NCI-H2227 treated with DMSO at 0.1 percent for 48 hours (cell line): ENCODE measurements at regions not wholly inside any gene's neighbourhood (a gene's known extent, or its start where the extent isn't known, plus 50 kb on each side); places are given as distances from the start of the nearest gene placed in this dataset.
"Not testable (repeated sequence)": the region's sequence is repeated elsewhere in the genome, so short reads cannot be mapped to it uniquely, and the experiment has no call there.

Experiments
- DNase-seq: peaks from one replicate; lab custom pipeline; 2025; lab: John Stamatoyannopoulos, UW

DNA sequence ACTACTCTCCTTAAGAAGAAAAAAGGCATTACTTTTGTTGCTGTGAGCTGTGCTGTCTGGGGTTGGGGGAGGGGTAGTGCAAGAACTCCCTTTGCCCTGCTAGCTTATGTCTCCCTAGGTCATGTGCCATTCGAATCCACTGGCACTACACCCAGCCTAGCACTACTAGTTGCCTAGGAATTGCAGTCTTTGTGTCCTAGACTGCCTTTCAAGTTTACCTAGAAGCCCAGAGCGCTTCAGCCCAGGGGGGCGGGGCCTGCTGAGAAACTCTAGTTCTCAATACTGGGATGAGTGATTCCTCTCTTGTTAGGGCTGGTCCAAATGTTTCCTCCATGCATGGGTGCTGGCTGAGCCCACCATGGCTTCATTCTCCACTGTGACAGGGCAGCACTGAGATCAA, 1011.5 kb downstream of the PCDH19 start:
- no peak for DNase-seq

DNA sequence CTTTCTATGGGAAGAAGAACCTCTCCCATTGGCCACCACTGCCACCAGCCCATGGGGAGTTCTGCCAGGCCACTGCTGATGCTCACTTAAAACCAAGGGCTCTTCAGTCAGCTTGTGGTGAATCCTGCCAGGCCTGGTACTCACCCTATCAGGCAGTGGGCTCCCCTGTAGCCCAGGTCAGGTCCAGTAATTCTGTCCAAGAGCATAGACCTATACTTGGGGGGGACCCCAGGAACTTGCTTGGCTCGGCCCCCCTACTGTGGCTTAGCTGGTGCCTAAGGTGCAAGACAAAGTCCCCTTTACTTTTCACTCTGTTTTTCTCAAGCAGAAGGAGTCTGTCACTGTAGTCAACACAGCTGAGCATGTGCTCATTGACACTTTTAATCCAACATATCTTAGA, 1012.2 kb downstream of the PCDH19 start:
- DNase-seq: no peak

DNA sequence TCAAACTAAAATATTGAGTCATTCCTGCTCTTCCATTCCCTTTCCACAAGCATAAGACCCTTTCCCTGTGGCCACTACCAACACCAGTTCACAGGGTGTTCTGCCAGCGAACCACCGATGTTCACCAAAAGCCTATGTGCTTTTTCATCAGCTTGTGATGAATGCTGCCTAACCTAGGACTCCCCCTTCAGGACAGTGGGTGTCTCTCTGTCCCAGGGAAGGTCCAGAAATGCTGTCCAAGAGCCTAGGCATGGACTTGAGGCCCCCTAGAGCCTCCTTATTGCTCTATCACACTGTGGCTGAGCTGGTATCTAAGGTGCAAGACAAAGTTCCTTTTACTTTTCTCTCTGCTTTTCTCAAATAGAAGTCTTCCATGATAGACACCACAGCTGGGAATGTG, 1015.6 kb downstream of the PCDH19 start:
- DNase-seq: no peak

DNA sequence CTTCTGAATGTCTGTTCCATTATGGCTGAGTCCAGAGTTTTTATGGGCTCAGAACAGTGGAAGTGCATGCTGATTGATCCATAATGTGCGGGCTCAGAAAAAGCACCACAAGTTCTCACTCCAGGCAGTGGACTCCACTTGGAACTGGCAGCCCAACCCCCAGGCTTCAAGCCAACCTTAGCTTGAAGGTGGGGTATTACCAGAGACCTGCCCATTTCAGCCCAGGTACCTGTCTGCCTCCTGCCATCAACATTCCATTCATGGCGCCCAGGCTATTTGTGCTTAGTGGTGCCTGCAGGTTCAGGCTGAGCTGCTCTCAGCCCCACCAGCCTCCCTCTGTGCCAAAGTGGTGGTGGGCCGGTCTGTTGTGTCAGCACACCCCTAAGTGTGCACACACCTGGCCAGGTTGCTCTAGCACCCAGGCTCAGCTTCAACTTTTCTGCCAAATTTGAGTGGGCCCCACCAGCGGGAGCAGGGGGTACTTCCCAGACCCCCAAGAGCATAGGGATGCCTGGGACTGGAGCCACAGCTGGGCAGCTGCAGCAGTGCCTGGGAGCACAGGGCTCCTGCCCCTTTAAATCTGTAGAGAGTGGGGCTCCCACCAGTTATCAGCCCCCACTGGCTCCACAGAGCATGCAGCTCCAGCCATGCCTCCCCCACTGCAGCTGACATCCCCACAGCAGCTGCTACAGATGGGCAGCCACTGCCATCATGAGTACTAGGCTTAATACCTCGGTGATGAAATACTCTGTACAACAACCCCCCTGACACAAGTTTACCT, 1025.3 kb downstream of the PCDH19 start:
- no peak for DNase-seq

- DNase-seq: no peak
Observed at GRCh38 chrX:99383786-99384185, 1026.3 kb downstream of the PCDH19 start.

DNA sequence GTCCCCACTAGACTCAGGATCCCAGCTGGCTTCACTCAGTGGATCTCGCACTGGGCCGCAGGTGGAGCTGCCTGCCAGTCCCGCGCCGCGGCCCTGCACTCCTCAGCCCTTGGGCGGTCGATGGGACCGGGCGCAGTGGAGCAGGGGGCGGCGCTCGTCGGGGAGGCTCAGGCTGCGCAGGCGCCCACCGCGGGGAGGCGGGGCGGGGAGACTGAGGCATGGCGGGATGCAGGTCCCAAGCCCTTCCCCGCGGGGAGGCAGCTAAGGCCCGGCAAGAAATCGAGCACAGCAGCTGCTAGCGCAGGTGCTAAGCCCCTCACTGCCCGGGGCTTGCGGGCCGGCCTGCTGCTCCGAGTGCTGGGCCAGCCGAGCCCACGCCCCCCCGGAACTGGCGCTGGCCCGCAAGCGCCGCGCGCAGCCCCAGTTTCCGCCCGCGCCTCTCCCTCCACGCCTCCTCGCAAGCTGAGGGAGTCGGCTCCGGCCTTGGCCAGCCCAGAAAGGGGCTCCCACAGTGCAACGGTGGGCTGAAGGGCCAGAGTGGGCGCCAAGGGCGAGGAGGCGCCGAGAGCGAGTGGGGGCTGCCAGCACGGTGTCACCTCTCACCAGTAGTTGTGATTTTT, 1038.0 kb downstream of the PCDH19 start:
- DNase-seq: peak; percentile 84

DNA sequence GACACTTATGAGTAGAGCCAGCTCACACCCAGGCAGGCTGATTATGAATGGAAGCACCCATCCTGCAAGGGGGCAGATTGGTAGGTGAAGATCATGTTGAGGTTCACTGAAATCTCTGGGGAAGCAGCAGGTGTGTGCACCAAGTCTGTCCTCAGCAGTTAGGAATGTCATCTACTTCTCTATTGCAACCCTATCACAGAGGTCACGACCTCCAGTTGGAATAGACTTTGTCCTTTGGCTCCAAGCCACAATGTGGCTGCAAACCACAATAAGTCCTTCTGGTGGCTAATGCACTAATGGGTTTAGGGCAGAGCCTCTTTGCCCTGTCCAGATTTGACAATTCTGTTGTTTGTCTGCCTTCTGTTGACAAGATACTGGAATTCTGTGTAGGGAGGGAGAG, 1056.7 kb downstream of the PCDH19 start:
- no peak for DNase-seq

- no peak for DNase-seq
Observed at GRCh38 chrX:99348256-99348655, 1061.8 kb downstream of the PCDH19 start.

- no peak for DNase-seq
Observed at GRCh38 chrX:99308302-99308701, 1101.8 kb downstream of the PCDH19 start.

- no peak for DNase-seq
Observed at GRCh38 chrX:99305573-99305972, 1104.5 kb downstream of the PCDH19 start.

- DNase-seq: no peak
Observed at GRCh38 chrX:99301990-99302389, 1108.1 kb downstream of the PCDH19 start.

DNA sequence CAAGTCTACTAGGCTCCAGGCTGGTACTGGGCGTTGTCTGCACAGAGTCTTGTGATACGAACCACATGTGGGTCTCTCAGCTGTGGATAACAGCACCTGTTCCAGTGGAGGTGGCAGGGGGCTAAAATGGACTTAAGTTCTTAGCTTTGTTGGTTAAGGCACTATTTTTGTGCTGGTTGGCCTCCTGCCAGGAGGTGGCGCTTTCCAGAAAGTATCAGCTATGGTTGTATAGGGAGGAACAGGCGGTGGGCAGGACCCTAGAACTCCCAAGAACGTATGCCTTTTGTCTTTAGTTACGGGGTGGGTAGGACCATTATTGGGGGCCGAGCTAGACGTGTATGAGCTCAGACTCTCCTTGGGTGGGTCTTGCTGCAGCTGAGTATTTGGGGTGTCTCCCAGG, 1138.4 kb downstream of the PCDH19 start:
- DNase-seq: no peak

DNA sequence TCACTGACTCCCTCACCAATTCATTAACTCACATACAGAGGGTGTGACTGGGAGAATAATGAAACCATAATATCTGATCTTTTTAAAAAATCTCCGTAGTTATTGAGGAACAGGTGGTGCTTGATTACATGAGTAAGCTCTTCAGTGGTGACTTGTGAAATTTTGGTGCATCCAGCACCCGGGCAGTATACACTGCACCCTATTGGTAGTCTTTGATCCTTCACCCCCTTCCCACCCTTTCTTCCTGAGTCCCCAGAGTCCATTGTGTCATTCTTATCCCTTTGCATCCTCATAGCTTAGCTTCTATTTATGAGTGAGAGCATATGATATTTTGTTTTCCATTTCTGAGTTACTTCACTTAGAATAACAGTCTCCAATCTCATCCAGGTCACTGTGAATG, 1143.8 kb downstream of the PCDH19 start:
- DNase-seq: no peak

DNA sequence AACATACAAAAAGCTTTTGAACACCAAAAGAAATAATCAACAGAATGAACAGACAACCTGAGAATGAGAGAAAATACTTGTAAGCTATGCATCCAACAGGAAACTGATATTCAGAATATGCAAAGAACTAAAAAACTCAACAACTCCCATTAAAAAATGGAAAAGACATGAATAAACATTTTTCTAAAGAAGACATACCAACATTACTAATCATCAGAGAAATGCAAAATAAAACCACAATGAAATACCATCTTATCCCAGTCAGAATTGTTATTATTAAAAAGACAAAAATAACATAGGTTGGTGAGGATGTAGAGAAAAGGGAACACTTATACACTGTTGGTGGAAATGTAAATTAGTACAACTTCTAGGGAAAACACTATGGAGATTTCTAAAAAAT, 1161.9 kb downstream of the PCDH19 start:
- DNase-seq: no peak

DNA sequence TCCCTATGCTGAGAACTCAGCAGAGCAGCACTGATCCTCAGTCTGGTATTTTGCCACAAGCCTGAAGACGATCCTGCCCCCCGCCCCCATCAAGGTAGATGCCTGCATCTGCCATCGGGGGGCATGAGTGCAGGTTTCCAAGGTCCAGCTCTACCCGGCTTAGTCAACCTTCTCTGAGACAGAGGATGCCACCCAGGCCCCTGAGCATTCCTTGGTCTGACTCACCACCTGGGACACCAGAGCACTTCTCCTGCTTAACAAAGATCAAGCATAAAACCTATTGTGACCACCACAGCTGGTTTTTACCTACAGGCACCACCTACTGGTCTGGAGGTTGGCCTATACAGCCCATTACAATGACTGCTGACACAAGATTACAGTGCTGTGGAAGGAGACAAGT, 1168.1 kb downstream of the PCDH19 start:
- no peak for DNase-seq

- DNase-seq: not testable (repeated sequence)
Observed at GRCh38 chrX:99234384-99234783, 1175.7 kb downstream of the PCDH19 start.

GRCh38 chrX:99192421-99192820, 1217.7 kb downstream of the PCDH19 start:
- no peak for DNase-seq

- no peak for DNase-seq
Observed at GRCh38 chrX:99184153-99184552, 1225.9 kb downstream of the PCDH19 start.

DNA sequence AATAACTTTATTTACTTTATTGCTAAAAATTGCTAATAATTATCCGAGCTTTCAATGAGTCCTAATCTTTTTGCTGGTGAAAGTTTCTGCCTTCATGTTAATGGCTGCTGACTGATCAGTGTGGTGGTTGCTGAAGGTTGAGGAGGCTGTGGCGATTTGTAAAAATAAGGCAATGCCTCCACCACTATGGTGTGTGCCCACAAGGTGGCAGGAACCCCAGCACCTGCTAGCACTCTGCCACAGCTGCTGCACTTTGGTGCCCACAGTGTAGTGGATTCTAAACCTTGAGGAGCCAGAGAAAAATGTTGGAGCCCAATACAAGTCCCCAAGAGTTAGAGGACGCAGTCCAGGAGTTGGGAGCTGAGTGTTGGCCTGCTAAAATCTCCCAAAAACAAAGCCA, 1237.1 kb downstream of the PCDH19 start:
- no peak for DNase-seq

- no peak for DNase-seq
Observed at GRCh38 chrX:99142745-99143144, 1267.3 kb downstream of the PCDH19 start.

- DNase-seq: no peak
Observed at GRCh38 chrX:99137488-99137887, 1272.6 kb downstream of the PCDH19 start.

- no peak for DNase-seq
Observed at GRCh38 chrX:99117011-99117410, 1293.1 kb downstream of the PCDH19 start.

GRCh38 chrX:99095965-99096635, 1314.0 kb downstream of the PCDH19 start:
- DNase-seq: no peak
